IMR-90 (cell line): ENCODE measurements at regions not wholly inside any gene's neighbourhood (a gene's known extent, or its start where the extent isn't known, plus 50 kb on each side); places are given as distances from the start of the nearest gene placed in this dataset.
"Not testable (repeated sequence)": the region's sequence is repeated elsewhere in the genome, so short reads cannot be mapped to it uniquely, and the experiment has no call there.

ENCODE experiments used
- ATAC-seq: fragments of 200-7000 bp; cut with Tn5 transposase; 2 replicates; pipeline ENCODE4 v1.9.1; 2020; ENCODE audit warnings: low read depth, mild to moderate bottlenecking, moderate library complexity
- BruUV-seq: library from RNA; stranded (reverse); fragments of 400-500 nt; replicated peaks from 2 replicates; lab custom pipeline; 2021; lab: Mats Ljungman, UMichigan
- CTCF ChIA-PET: fragments of 300-600 bp; formaldehyde crosslinking; extraction: SDS; loops from one replicate; lab custom pipeline; 2021; ENCODE audit warnings: antibody characterized with exemption; lab: Yijun Ruan, JAX
- POLR2A ChIA-PET: fragments of 300-600 bp; sonication (Branson Sonifier 250); formaldehyde crosslinking; loops from one replicate; lab custom pipeline; 2022; ENCODE audit warnings: antibody characterized with exemption; ENCODE audit not compliant: unreplicated experiment; lab: Charles Lee
- DNase-seq: peaks from one replicate; pipeline ENCODE4 v3.0.0; 2013
- H2AFZ ChIP-seq: replicated peaks from 2 replicates; pipeline ENCODE3; 2013; ENCODE audit warnings: low read length, mild to moderate bottlenecking; ENCODE audit not compliant: poor library complexity
- H2AK5ac ChIP-seq: 2 replicates; pipeline ENCODE4 v1.6.1; 2013; ENCODE audit warnings: low read depth, low read length, inconsistent platforms
- H2AK9ac ChIP-seq: replicated peaks from 2 replicates; pipeline ENCODE3; 2013; ENCODE audit warnings: mild to moderate bottlenecking, low read depth, low read length, moderate library complexity; ENCODE audit not compliant: poor library complexity
- H2BK120ac ChIP-seq: 2 replicates; pipeline ENCODE4 v1.6.1; 2013; ENCODE audit warnings: low read depth, low read length, inconsistent platforms
- H2BK15ac ChIP-seq: 3 replicates; pipeline ENCODE4 v1.6.1; 2013; ENCODE audit warnings: low read depth, low read length, inconsistent platforms
- H2BK20ac ChIP-seq: 2 replicates; pipeline ENCODE4 v1.6.1; 2013; ENCODE audit warnings: low read depth, mild to moderate bottlenecking, inconsistent platforms, low read length, moderate library complexity
- H2BK5ac ChIP-seq: 2 replicates; pipeline ENCODE4 v1.6.1; 2013; ENCODE audit warnings: mild to moderate bottlenecking, low read depth, low read length, inconsistent platforms; ENCODE audit not compliant: poor library complexity, severe bottlenecking
- H3K14ac ChIP-seq: replicated peaks from 2 replicates; pipeline ENCODE4 v1.6.1; 2013; ENCODE audit warnings: low read depth, low read length, inconsistent platforms
- H3K18ac ChIP-seq: 2 replicates; pipeline ENCODE4 v1.6.1; 2013; ENCODE audit warnings: low read depth, low read length, control low read depth
- H3K23ac ChIP-seq: 2 replicates; pipeline ENCODE4 v1.6.1; 2013; ENCODE audit warnings: low read depth, low read length, inconsistent platforms
- H3K27ac ChIP-seq: 2 replicates; pipeline ENCODE4 v1.5.1; 2013; ENCODE audit warnings: mild to moderate bottlenecking, control low read depth, low read length; ENCODE audit not compliant: insufficient read depth
- H3K27me3 ChIP-seq: 2 replicates; pipeline ENCODE4 v1.6.1; 2013; ENCODE audit warnings: low read length; ENCODE audit not compliant: control insufficient read depth, insufficient read depth
- H3K36me3 ChIP-seq: 2 replicates; pipeline ENCODE4 v1.6.1; 2013; ENCODE audit warnings: low read length, mixed read lengths; ENCODE audit not compliant: control insufficient read depth, insufficient read depth
- H3K4ac ChIP-seq: 2 replicates; pipeline ENCODE4 v1.6.1; 2013; ENCODE audit warnings: low read depth, low read length, inconsistent platforms
- H3K4me1 ChIP-seq: 2 replicates; pipeline ENCODE4 v1.6.1; 2013; ENCODE audit warnings: low read length, mixed read lengths; ENCODE audit not compliant: control insufficient read depth, insufficient read depth
- H3K4me2 ChIP-seq: 2 replicates; pipeline ENCODE4 v1.6.1; 2013; ENCODE audit warnings: low read depth, mild to moderate bottlenecking, control low read depth, low read length, moderate library complexity
- H3K4me3 ChIP-seq: 2 replicates; pipeline ENCODE4 v1.5.1; 2013; ENCODE audit warnings: low read depth, mild to moderate bottlenecking, control low read depth, low read length, moderate library complexity; ENCODE audit not compliant: insufficient read depth
- H3K56ac ChIP-seq: 2 replicates; pipeline ENCODE4 v1.6.1; 2013; ENCODE audit warnings: low read length, inconsistent platforms; ENCODE audit not compliant: insufficient read depth; ENCODE audit errors: extremely low read depth
- H3K79me1 ChIP-seq, 2 experiments: 2 replicates each; pipeline ENCODE4 v1.6.1; 2013; ENCODE audit warnings: low read length in 2 of 2, inconsistent platforms in 1 of 2, low read depth in 1 of 2
- H3K9ac ChIP-seq: 2 replicates; pipeline ENCODE4 v1.6.1; 2013; ENCODE audit warnings: low read depth, low read length, control low read depth
- H3K9me1 ChIP-seq: 2 replicates; pipeline ENCODE4 v1.6.1; 2013; ENCODE audit warnings: low read length, inconsistent platforms; ENCODE audit not compliant: insufficient read depth
- H3K9me3 ChIP-seq: 2 replicates; pipeline ENCODE4 v1.6.1; 2013; ENCODE audit warnings: low read length; ENCODE audit not compliant: control insufficient read depth, insufficient read depth
- H4K20me1 ChIP-seq: 2 replicates; pipeline ENCODE4 v1.6.1; 2013; ENCODE audit warnings: low read length, inconsistent platforms; ENCODE audit not compliant: insufficient read depth
- H4K5ac ChIP-seq: 2 replicates; pipeline ENCODE4 v1.6.1; 2013; ENCODE audit warnings: mild to moderate bottlenecking, low read depth, low read length, control low read depth
- H4K8ac ChIP-seq, 2 experiments: 2 replicates each; pipeline ENCODE4 v1.6.1; 2013; ENCODE audit warnings: low read depth in 2 of 2, low read length in 2 of 2, control low read depth in 1 of 2, inconsistent platforms in 1 of 2
- H4K91ac ChIP-seq: 2 replicates; pipeline ENCODE4 v1.6.1; 2013; ENCODE audit warnings: low read depth, low read length, inconsistent platforms; ENCODE audit not compliant: insufficient read depth
- WGBS, 2 experiments: methylation state at CpG; one replicate each; pipeline versions ENCODE4 v1.1.5 to v1.1.7; 2013; ENCODE audit warnings: missing lambda C conversion rate in 2 of 2; ENCODE audit not compliant: insufficient read length in 1 of 2; ENCODE audit errors: extremely low coverage in 2 of 2; 5-methylcytosine and 5-hydroxymethylcytosine counted together
- dilution Hi-C: fragments of 300-500 bp; cut with HindIII; formaldehyde crosslinking; loops from one replicate; pipeline ENCODE4 v1.14.3; 2018; ENCODE audit warnings: low sequenced_read_pairs; ENCODE audit not compliant: unreplicated experiment
- in situ Hi-C: fragments of 300-500 bp; cut with MboI; formaldehyde crosslinking; loops from 3 replicates; pipeline ENCODE4 v1.14.3; 2019; ENCODE audit warnings: low sequenced_read_pairs, inconsistent platforms, mixed read lengths
- intact Hi-C: fragments of 100-400 bp; cut with micrococcal nuclease; formaldehyde crosslinking; loops from 2 replicates; pipeline ENCODE4 v1.10.0; 2022

DNA sequence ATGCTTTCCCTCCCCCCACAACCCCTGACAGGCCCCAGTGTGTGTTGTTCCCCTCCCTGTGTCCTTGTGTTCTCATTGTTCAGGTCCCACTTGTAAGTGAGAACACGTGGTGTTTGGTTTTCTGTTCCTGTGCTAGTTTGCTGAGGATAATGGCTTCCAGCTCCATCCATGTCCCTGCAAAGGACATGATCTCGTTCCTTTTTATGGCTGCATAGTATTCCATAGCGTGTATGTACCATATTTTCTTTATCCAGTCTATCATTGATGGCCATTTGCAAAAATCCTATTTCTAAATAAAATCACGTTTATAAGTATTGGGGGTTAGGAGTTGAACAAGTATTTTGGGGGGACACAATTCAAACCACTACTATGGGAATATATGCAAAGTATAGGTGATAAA is 69.5 kb upstream of the TNP1 start:
- BruUV-seq, POLR2A ChIA-PET, H3K4me3 ChIP-seq, H3K9ac ChIP-seq, H2BK120ac ChIP-seq, CTCF ChIA-PET, dilution Hi-C loops, H3K27ac ChIP-seq, intact Hi-C loops, in situ Hi-C loops, H2AK5ac ChIP-seq, H3K9me3 ChIP-seq, H4K5ac ChIP-seq, H3K56ac ChIP-seq, H3K4me2 ChIP-seq, H4K8ac ChIP-seq, H3K79me1 ChIP-seq, H3K23ac ChIP-seq, DNase-seq, H4K20me1 ChIP-seq, H3K18ac ChIP-seq, H2BK15ac ChIP-seq, H4K91ac ChIP-seq, H2BK20ac ChIP-seq, H3K36me3 ChIP-seq, H3K9me1 ChIP-seq, ATAC-seq, H2AK9ac ChIP-seq, H3K27me3 ChIP-seq, H3K4me1 ChIP-seq, H2BK5ac ChIP-seq, H3K4ac ChIP-seq, H3K14ac ChIP-seq, H2AFZ ChIP-seq: not testable (repeated sequence)
- WGBS, 2 experiments: no CpG with 5 or more reads among the region's 4 CpGs
